ENCODE measurements at regions not wholly inside any gene's neighbourhood (a gene's known extent, or its start where the extent isn't known, plus 50 kb on each side); places are given as distances from the start of the nearest gene placed in this dataset.

GRCh38 chr10:28381903-28382347, 79.1 kb upstream of the MPP7 start:
- FAIRE-seq = peak; percentile 98
- H3K36me3 ChIP-seq = no peaks in the 10 kb centered on the region
- WGBS, 2 donors = 27 to 31% methylated on average over 12 of the region's 12 CpGs
- no peak overlapping the region for H3K4me3 ChIP-seq
- H3K9me3 ChIP-seq = no peaks in the 10 kb centered on the region
- peak in 5 of 6 donors; percentile 76 to 89 (median 82) for DNase-seq
- peak; percentile 92 to 99 (median 98) for ATAC-seq
- no peak overlapping the region for H3K27ac ChIP-seq
- no peaks in the 10 kb centered on the region for H3K4me1 ChIP-seq
- H3K27me3 ChIP-seq = no peaks in the 10 kb centered on the region
- TF ChIP-seq CTCF (IDR thresholded peaks at IDR 0.05) = peak; percentile 88 to 96 (median 92)
- intact Hi-C loops (cut with DNase I) = loop anchor here in 2 of 3 donors (5.0 to 10.0 kb wide), 3 partner anchors 77 to 135 kb away; partner anchors contain the start of gene MPP7 (in 1 of the 2)

- H3K9me3 ChIP-seq = no peaks in the 10 kb centered on the region
- intact Hi-C loops (cut with DNase I) = loop anchor here in 2 of 3 donors (5.0 to 10.0 kb wide), 3 partner anchors 78 to 135 kb away; partner anchors contain the start of gene MPP7 (in 1 of the 2)
- WGBS, 2 donors = 53 to 61% methylated on average over 13 of the region's 13 CpGs
- H3K27ac ChIP-seq = no peak overlapping the region
- H3K27me3 ChIP-seq = no peaks in the 10 kb centered on the region
- no peak for TF ChIP-seq CTCF (IDR thresholded peaks at IDR 0.05)
- no peaks in the 10 kb centered on the region for H3K36me3 ChIP-seq
- FAIRE-seq (no peak), DNase-seq (no peak), ATAC-seq (no peak)
- no peak overlapping the region for H3K4me3 ChIP-seq
- no peaks in the 10 kb centered on the region for H3K4me1 ChIP-seq
Observed at GRCh38 chr10:28382525-28383269, 79.8 kb upstream of the MPP7 start.

GRCh38 chr10:28384557-28384956, 81.7 kb upstream of the MPP7 start:
- DNase-seq (no peak), ATAC-seq (no peak), FAIRE-seq (no peak)
- Histone ChIP-seq H3K4me3 (no peak overlapping the region), H3K9me3 (no peaks in the 10 kb centered on the region), H3K36me3 (no peaks in the 10 kb centered on the region), H3K27me3 (no peaks in the 10 kb centered on the region), H3K4me1 (no peaks in the 10 kb centered on the region), H3K27ac (no peak overlapping the region)
- 93 to 94% methylated on average over 2 of the region's 2 CpGs for WGBS, 2 donors
- no peak for TF ChIP-seq CTCF (IDR thresholded peaks at IDR 0.05)
- intact Hi-C loops (cut with DNase I) = loop anchor here in 2 of 3 donors (5.0 to 10.0 kb wide), 3 partner anchors 80 to 137 kb away; partner anchors contain the start of gene MPP7 (in 1 of the 2)

GRCh38 chr10:28385748-28386502, 83.1 kb upstream of the MPP7 start:
- ATAC-seq (no peak), DNase-seq (no peak), FAIRE-seq (no peak)
- intact Hi-C loops (cut with DNase I) = loop anchor here in 1 of 3 donors (10.0 kb wide), 1 partner anchor 81 kb away; the partner anchor contains the start of gene MPP7
- Histone ChIP-seq H3K4me3 (no peak overlapping the region), H3K4me1 (no peaks in the 10 kb centered on the region), H3K36me3 (no peaks in the 10 kb centered on the region), H3K27ac (no peak overlapping the region), H3K27me3 (no peaks in the 10 kb centered on the region), H3K9me3 (no peaks in the 10 kb centered on the region)
- 75 to 81% methylated on average over 6 of the region's 6 CpGs for WGBS, 2 donors
- no peak for TF ChIP-seq CTCF (IDR thresholded peaks at IDR 0.05)

All from pancreas (tissue), 10 donors.